ENCODE measurements at regions not wholly inside any gene's neighbourhood (a gene's known extent, or its start where the extent isn't known, plus 50 kb on each side); places are given as distances from the start of the nearest gene placed in this dataset.
"Not testable (repeated sequence)": the region's sequence is repeated elsewhere in the genome, so short reads cannot be mapped to it uniquely, and the experiment has no call there.

DNA sequence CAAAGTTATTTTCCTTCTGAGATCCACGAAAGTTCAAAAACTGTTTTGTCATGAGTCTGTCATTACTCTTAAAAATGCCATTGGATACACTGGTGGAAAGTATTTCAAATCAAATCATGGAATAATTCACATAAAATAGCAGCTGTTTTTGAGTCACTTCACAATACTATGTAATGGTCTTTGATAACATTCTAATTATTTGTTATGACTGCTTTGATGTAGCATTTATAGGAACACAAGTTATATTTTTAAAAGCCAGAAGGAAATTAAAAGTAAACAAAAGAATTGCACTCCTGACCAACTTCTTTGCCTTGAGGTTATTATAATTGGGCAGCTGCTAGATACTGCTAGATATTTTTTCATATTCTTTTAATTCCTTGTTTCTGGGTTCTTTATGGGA lies 473.2 kb downstream of the CCER1 start:
- intact Hi-C loops (cut with DNase I, micrococcal nuclease): no loop called here
- no peak for DNase-seq
- no peak for ATAC-seq

- no peak for ATAC-seq
- intact Hi-C loops (cut with DNase I, micrococcal nuclease): no loop called here
- no peak for DNase-seq
Observed at GRCh38 chr12:90479237-90479636, 475.7 kb downstream of the CCER1 start.

GRCh38 chr12:90473831-90474230 lies 481.1 kb downstream of the CCER1 start:
- no peak for ATAC-seq
- no peak for DNase-seq
- intact Hi-C loops (cut with DNase I, micrococcal nuclease): no loop called here

- DNase-seq (no peak), ATAC-seq (no peak)
- intact Hi-C loops (cut with DNase I, micrococcal nuclease): no loop called here
Observed at GRCh38 chr12:90460681-90461080, 494.3 kb downstream of the CCER1 start.

DNA sequence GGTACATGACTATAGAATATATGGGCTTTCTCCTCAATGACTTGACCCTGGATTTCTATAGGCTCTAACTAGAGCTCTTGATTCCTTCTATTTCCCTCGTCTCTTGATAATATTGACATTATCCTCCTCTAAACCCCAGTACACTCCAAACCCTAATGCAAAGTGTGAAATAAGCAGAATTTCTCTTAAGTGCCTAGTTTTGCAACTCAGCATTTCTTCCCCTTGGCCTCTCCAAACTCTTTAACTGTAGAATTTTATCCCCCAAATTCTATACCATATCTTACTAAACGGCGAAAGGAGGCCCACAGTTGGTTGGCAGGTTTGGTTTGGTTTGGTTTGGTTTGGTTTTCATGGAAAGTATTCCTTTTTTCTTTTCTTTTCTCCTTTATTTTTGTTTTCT lies 498.7 kb downstream of the CCER1 start:
- ATAC-seq: no peak
- intact Hi-C loops (cut with DNase I, micrococcal nuclease): no loop called here
- no peak for DNase-seq

DNA sequence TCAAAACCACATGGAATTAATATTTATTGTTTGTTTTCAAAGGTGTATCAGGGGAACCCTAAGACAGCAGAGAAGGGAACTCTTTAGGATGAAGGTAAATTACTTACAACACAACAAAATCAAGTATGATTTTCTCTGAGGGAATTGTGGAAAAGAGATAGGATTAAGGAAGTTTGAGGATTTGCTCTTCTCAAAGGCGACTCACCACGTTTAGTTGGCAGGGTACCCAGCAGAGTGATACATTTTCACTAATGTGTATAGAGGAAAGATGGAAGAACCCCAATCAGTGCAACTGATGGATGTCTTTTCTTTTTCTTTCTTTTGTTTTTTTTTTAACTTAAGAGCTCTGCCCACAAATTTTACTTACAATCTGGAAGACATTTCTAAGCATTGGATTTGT lies 499.2 kb downstream of the CCER1 start:
- ATAC-seq: no peak
- DNase-seq: no peak
- intact Hi-C loops (cut with DNase I, micrococcal nuclease): no loop called here

GRCh38 chr12:90449611-90450010 lies 505.4 kb downstream of the CCER1 start:
- no peak for ATAC-seq
- no peak for DNase-seq
- intact Hi-C loops (cut with DNase I, micrococcal nuclease): no loop called here

DNA sequence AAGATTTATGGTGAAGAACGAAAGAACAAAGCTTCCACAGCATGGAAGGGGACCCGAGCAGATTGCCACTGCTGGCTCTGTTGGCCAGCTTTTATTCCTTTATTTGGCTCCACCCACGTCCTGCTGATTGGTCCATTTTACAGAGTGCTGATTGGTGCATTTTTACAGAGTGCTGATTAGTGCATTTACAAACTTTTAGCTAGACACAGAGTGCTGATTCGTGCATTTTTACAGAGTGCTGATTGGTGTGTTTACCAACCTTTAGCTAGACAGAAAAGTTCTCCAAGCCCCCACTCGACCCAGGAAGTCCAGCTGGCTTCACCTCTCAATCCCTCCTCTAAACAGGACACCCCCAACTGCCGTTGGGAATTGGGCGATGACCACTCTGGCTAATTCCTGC lies 511.5 kb downstream of the CCER1 start:
- not testable (repeated sequence) for ATAC-seq

GRCh38 chr12:90441431-90441830 lies 513.5 kb downstream of the CCER1 start:
- DNase-seq (no peak), ATAC-seq (no peak)
- intact Hi-C loops (cut with DNase I, micrococcal nuclease): no loop called here

More for the DNA sequence above, 511.5 kb downstream of the CCER1 start:
- DNase-seq; intact Hi-C loops (cut with DNase I, micrococcal nuclease): not testable (repeated sequence)

DNA sequence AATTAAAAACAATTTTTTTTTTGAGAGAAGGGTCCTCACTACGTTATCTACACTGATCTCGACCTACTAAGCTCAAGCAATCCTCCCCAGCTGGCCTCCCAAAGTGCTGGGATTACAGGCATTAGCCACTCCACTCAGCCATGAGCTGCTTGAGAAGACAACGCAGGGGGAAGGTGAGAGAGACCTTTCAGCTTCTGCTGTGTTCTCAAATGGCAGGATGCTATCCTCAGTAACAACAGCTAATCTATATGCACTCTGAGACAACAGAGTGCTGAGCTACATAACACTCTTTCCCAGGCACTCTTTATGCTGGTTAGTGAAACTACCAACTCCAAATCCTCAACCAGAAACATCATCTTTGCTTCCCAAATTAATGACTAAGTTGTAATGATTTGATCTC lies 526.1 kb downstream of the CCER1 start:
- no peak for ATAC-seq
- DNase-seq: no peak
- intact Hi-C loops (cut with DNase I, micrococcal nuclease): no loop called here

DNA sequence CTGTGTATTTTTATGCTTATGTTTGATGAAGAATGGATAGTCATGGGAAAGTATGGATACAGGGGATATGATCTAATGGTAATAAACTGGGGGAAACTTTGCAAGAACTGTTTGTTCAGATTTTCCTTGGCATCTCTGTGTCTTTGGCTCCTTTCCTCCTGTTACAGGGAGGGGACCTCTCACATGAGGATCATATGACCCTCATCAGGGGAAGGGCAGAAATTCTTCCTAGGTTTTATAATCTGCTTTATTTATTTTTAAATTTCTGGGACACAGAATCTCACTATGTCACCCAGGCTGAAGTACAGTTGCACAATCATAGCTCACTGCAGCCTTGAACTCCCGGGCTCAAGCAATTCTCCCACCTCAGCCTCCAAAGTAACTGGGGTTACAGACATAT lies 526.5 kb downstream of the CCER1 start:
- no peak for DNase-seq
- intact Hi-C loops (cut with DNase I, micrococcal nuclease): no loop called here

DNA sequence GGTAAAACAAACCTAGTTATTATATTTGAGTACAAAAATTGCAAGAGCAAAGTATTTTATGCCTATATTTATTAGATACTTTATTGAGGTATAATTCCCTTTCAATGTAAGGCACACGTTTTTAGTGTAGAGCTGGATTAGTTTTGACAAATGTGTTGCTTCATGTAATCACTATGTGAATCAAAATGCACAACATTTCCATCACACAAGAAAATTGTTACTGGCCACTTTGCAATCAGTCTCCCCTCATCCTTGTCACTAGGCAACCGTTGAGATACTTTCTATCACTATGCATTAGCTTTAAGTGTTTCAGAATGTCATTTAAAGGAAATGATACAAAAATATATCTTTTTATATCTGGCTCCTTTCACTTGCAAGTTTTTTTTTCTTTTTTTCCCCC lies 531.0 kb downstream of the CCER1 start:
- intact Hi-C loops (cut with DNase I, micrococcal nuclease): no loop called here
- no peak for ATAC-seq
- no peak for DNase-seq

More for the DNA sequence above, 526.5 kb downstream of the CCER1 start:
- ATAC-seq: no peak

GRCh38 chr12:90410962-90411361 lies 544.0 kb downstream of the CCER1 start:
- intact Hi-C loops (cut with DNase I, micrococcal nuclease): no loop called here
- no peak for ATAC-seq
- no peak for DNase-seq

GRCh38 chr12:90407841-90408240 lies 547.1 kb downstream of the CCER1 start:
- intact Hi-C loops (cut with DNase I, micrococcal nuclease): no loop called here

GRCh38 chr12:90404071-90404470 lies 550.9 kb downstream of the CCER1 start:
- intact Hi-C loops (cut with DNase I, micrococcal nuclease): no loop called here
- ATAC-seq: no peak
- no peak for DNase-seq

More at GRCh38 chr12:90407841-90408240, 547.1 kb downstream of the CCER1 start:
- ATAC-seq: no peak
- DNase-seq: no peak

DNA sequence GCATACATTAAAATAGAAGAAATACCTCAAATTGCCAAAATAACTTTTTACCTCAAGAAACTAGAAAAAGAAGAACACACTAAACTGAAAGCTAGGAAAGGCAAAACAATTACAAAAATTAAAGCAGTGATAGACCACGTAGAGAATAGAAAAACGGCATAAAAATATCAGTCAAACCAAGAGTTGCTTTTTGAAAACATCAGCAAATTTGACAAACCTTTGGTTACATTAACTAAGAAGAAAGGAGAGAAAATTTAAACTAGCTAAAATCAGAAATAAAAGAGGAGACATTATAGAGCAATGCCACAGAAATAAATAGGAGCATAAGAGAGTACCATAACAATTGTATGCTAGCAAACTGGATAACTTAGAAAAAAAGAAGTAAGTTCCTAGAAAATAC lies 553.8 kb downstream of the CCER1 start:
- intact Hi-C loops (cut with DNase I, micrococcal nuclease): no loop called here
- DNase-seq: no peak
- no peak for ATAC-seq

DNA sequence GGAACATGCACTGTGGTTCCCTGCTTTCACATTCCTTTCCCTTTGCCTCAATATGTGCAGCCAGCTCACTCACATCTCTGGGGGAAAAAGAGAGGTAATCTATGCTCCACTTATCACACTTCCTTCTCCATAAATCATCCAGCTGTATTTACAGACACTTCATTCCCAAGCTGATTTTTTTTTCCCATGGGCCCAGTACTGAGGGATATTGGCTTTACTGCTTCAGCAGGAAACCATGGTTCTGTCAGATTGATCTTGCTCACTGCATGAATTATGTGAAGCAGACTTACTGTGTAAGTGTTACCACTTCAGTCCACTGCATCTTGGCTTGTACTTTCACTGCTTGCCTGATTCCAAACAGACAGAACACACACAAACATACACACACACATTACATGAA lies 555.6 kb downstream of the CCER1 start:
- intact Hi-C loops (cut with DNase I, micrococcal nuclease): no loop called here
- DNase-seq (no peak), ATAC-seq (peak; percentile 87)

GRCh38 chr12:90398285-90398836 lies 556.6 kb downstream of the CCER1 start:
- no peak for DNase-seq
- intact Hi-C loops (cut with DNase I, micrococcal nuclease): no loop called here
- ATAC-seq: peak; percentile 78

- intact Hi-C loops (cut with DNase I, micrococcal nuclease): no loop called here
- ATAC-seq: no peak
- no peak for DNase-seq
Observed at GRCh38 chr12:90396556-90396955, 558.4 kb downstream of the CCER1 start.

GRCh38 chr12:90393652-90394051 lies 561.3 kb downstream of the CCER1 start:
- DNase-seq: no peak
- ATAC-seq: no peak
- intact Hi-C loops (cut with DNase I, micrococcal nuclease): no loop called here

GRCh38 chr12:90393089-90393488 lies 561.9 kb downstream of the CCER1 start:
- ATAC-seq (no peak), DNase-seq (no peak)
- intact Hi-C loops (cut with DNase I, micrococcal nuclease): no loop called here

DNA sequence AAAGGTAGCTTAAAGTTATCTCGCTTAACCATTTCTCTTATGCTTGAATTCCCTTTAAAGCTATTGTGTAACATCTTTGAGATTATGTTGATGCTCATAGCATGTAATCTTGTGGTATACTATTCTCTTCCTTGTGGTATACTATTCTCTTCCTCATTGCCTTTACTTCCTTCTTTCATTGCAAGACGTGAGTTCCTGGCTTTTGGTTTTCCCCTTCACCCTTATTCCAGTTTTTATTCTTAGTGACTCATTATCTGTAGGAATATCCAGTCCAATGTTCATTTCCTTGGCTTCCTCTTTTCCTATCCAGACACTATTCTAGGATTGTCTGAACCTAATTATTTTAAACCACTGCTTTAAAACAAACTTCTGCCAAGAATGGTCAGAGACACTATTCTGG lies 564.0 kb downstream of the CCER1 start:
- DNase-seq (no peak), ATAC-seq (peak; percentile 99)
- intact Hi-C loops (cut with DNase I, micrococcal nuclease): no loop called here
